ENCODE measurements at regions not wholly inside any gene's neighbourhood (a gene's known extent, or its start where the extent isn't known, plus 50 kb on each side); places are given as distances from the start of the nearest gene placed in this dataset.

DNA sequence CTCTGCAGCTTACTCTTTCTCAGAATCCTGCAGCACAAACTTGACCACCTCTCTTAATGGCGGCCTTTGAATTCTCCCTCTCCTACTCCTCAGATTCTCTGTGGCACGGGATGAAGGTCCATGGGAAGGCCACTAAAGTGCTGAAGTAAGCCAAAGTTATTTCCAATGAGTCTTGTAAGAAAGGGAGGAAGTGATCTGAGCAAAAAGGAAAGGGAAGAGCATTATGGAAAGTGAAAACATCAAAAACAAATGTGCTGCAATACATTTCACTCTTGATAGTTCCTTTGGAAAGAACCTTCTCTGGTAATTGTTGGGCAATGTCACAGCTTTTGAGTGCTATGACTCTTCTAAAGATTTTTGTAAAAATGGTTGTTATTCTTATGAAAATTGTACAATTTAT is 54.3 kb upstream of the CAMK2D start:
- Histone ChIP-seq H3K36me3 (replicated peaks; ENCODE audit: low read depth, low read length) (no peaks in the 10 kb centered on the region), H3K4me3 (ENCODE audit: low read length) (no peak overlapping the region), H3K27me3 (ENCODE audit: low read depth, low read length) (peaks cover 5% of the 10 kb centered on the region), H3K4me1 (ENCODE audit: low read length) (no peaks in the 10 kb centered on the region), H3K79me2 (ENCODE audit: low read length) (no peaks in the 10 kb centered on the region), H4K20me1 (ENCODE audit: insufficient read depth, low read length) (no peaks in the 10 kb centered on the region), H2AFZ (ENCODE audit: low read depth, low read length) (no peak overlapping the region), H3K4me2 (ENCODE audit: low read length) (no peak overlapping the region), H3K27ac (ENCODE audit: low read length) (no peak overlapping the region), H3K9ac (ENCODE audit: low read length) (no peak overlapping the region), H3K9me3 (ENCODE audit: insufficient read depth, low read length) (no peaks in the 10 kb centered on the region)
- no peak for TF ChIP-seq CTCF (IDR thresholded peaks at IDR 0.05; ENCODE audit: low read depth, low read length)
- TF ChIP-seq EZH2phosphoT487 (IDR thresholded peaks at IDR 0.05; ENCODE audit: low read depth): no peak

DNA sequence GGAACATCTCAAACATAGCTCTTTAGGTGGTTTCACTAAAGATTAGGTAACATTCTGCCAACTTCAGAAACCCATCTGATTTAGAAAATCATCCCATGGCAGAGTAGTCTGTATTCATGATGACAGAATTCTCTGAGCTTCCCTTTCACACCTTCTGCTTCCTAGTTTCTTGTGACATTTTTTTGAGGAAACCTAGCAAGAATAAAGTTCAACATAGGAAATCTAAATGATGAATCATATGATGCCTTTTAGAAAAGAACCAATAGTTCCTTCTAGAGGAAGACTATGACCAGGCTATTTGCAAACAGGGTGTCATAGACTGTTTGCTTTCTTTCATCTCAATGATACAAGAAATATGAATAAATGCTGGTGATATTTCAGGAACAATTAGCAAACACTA is 49.8 kb upstream of the CAMK2D start:
- H4K20me1 ChIP-seq (ENCODE audit: insufficient read depth, low read length): no peaks in the 10 kb centered on the region
- H3K27ac ChIP-seq (ENCODE audit: low read length): no peak overlapping the region
- H3K4me3 ChIP-seq (ENCODE audit: low read length): no peak overlapping the region
- no peaks in the 10 kb centered on the region for H3K9me3 ChIP-seq (ENCODE audit: insufficient read depth, low read length)
- no peaks in the 10 kb centered on the region for H3K27me3 ChIP-seq (ENCODE audit: low read depth, low read length)
- no peak overlapping the region for H2AFZ ChIP-seq (ENCODE audit: low read depth, low read length)
- peaks cover 5% of the 10 kb centered on the region for H3K4me1 ChIP-seq (ENCODE audit: low read length)
- no peak overlapping the region for H3K4me2 ChIP-seq (ENCODE audit: low read length)
- H3K9ac ChIP-seq (ENCODE audit: low read length): no peak overlapping the region
- no peak for TF ChIP-seq EZH2phosphoT487 (IDR thresholded peaks at IDR 0.05; ENCODE audit: low read depth)
- TF ChIP-seq CTCF (IDR thresholded peaks at IDR 0.05; ENCODE audit: low read depth, low read length): no peak
- no peaks in the 10 kb centered on the region for H3K79me2 ChIP-seq (ENCODE audit: low read length)
- no peaks in the 10 kb centered on the region for H3K36me3 ChIP-seq (replicated peaks; ENCODE audit: low read depth, low read length)

Data from OCI-LY3 (cell line).